ENCODE measurements at regions not wholly inside any gene's neighbourhood (a gene's known extent, or its start where the extent isn't known, plus 50 kb on each side); places are given as distances from the start of the nearest gene placed in this dataset.
"Not testable (repeated sequence)": the region's sequence is repeated elsewhere in the genome, so short reads cannot be mapped to it uniquely, and the experiment has no call there.

DNA sequence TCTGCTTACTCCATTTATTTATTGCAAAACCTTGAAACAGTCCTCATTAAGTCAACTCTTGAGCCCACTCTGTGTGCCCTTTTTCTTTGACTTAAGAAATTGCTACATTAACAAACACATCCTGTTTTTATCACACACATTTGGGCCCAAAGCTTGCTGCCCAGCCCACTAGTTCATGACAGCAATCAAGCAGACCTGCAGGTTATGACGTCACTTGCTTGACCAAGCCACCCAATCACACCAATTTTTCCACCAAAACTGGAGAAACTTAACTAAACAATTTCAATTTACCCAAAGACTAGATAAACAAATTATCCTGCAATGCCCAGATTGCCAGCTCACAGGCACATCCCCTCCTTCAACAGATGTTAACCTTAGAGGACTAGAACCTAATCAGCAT is 120.7 kb downstream of the ZNF429 start:
- DNase-seq: no peak
- no peak for TF ChIP-seq POLR2A (IDR thresholded peaks at IDR 0.05)
- TF ChIP-seq, protein P1, sequence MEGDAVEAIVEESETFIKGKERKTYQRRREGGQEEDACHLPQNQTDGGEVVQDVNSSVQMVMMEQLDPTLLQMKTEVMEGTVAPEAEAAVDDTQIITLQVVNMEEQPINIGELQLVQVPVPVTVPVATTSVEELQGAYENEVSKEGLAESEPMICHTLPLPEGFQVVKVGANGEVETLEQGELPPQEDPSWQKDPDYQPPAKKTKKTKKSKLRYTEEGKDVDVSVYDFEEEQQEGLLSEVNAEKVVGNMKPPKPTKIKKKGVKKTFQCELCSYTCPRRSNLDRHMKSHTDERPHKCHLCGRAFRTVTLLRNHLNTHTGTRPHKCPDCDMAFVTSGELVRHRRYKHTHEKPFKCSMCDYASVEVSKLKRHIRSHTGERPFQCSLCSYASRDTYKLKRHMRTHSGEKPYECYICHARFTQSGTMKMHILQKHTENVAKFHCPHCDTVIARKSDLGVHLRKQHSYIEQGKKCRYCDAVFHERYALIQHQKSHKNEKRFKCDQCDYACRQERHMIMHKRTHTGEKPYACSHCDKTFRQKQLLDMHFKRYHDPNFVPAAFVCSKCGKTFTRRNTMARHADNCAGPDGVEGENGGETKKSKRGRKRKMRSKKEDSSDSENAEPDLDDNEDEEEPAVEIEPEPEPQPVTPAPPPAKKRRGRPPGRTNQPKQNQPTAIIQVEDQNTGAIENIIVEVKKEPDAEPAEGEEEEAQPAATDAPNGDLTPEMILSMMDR (IDR thresholded peaks at IDR 0.05): no peak
- no peak for TF ChIP-seq EP300 (IDR thresholded peaks at IDR 0.05)
- Histone ChIP-seq H3K4me3 (no peak overlapping the region), H3K4me1 (ENCODE audit: insufficient read depth) (no peaks in the 10 kb centered on the region), H3K27ac (no peak overlapping the region), H3K36me3 (no peaks in the 10 kb centered on the region), H3K27me3 (no peaks in the 10 kb centered on the region), H3K9me3 (no peaks in the 10 kb centered on the region)
- 0 to 97% (median 32%) methylated on average over 1 of the region's 1 CpG for WGBS, 3 donors
- intact Hi-C loops (cut with DNase I): no loop called here

DNA sequence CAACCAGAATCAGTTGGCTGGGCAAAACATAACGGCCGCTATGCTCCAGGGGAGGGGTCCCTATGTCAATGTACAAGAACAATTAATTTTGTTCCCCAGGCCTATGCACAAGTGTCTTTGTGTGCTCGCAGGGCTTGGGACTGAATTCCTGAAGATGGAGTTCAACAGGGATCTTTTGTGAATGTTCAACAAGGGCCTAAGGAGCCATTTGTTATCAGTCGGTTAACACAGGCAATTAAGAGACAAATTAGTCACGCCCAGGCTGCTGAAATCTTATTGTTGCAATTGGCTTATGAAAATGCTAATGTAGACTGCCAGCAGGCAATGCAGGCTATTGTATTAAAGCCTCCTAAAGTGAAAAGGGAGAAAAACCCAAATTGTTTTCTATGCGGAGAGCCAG is 117.5 kb downstream of the ZNF429 start:
- intact Hi-C loops (cut with DNase I): no loop called here
- Histone ChIP-seq H3K27ac (no peak overlapping the region), H3K27me3 (no peaks in the 10 kb centered on the region), H3K4me1 (ENCODE audit: insufficient read depth) (no peaks in the 10 kb centered on the region), H3K36me3 (no peaks in the 10 kb centered on the region), H3K4me3 (no peak overlapping the region), H3K9me3 (no peaks in the 10 kb centered on the region)
- 71 to 92% (median 87%) methylated on average over 6 of the region's 6 CpGs for WGBS, 3 donors
- DNase-seq: no peak
- TF ChIP-seq, protein P1 (IDR thresholded peaks at IDR 0.05): no peak
- no peak for TF ChIP-seq POLR2A (IDR thresholded peaks at IDR 0.05)
- no peak for TF ChIP-seq EP300 (IDR thresholded peaks at IDR 0.05)

DNA sequence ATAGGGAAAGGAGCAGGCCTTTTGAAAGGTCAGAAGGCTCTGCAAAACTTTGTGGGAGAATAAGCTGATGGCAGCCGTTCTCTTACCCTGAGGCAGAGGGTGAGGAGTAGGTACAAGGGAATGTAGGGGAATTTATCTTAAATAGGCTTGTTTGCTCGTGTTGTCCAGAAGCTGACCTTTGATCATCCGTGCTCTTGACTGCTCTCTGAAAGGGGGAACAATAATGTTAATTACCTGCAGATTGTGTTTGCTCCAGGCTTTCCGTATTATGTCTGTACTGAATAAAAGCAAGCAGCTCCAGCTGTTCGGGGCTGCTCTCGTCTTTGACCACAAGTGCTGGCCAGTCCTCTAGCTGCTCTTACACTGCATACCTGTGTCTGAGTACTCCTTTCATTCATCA is 116.3 kb downstream of the ZNF429 start:
- Histone ChIP-seq H3K27ac (no peak overlapping the region), H3K9me3 (no peaks in the 10 kb centered on the region), H3K27me3 (no peaks in the 10 kb centered on the region), H3K36me3 (no peaks in the 10 kb centered on the region), H3K4me3 (no peak overlapping the region), H3K4me1 (ENCODE audit: insufficient read depth) (no peaks in the 10 kb centered on the region)
- TF ChIP-seq POLR2A (IDR thresholded peaks at IDR 0.05): no peak
- no peak for TF ChIP-seq EP300 (IDR thresholded peaks at IDR 0.05)
- TF ChIP-seq, protein P1 (IDR thresholded peaks at IDR 0.05): no peak
- intact Hi-C loops (cut with DNase I): no loop called here
- WGBS, 3 donors: 88 to 93% (median 91%) methylated on average over 6 of the region's 6 CpGs
- DNase-seq: no peak

DNA sequence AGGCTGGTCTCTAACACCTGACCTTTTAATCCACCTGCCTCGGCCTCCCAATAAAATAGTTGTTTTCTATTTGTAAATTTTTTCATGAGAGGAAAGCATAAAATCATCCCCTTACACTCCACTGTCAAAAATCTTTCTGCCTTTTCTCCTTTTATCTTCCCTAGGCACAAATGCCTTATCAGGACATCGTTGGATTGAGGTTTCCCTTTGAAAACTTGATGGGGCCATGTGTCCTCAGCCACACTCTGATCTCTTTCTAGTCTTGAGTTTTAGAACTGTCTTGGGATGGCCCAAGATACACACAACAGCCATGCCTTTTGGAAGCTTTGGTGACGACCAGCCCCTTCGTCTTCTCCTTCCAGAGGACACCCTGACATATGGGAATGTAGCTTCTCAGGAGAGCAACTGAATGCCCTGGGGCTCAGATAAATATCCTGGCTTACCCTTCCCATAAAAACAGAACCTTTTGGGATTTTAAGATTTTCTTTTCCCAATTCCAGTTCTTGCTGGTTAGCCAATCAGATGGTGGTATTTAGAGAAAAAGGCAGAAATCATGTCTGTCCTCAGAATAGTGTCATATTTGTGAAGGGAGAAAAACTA is 112.4 kb downstream of the ZNF429 start:
- Histone ChIP-seq H3K27me3 (no peaks in the 10 kb centered on the region), H3K36me3 (no peaks in the 10 kb centered on the region), H3K4me1 (ENCODE audit: insufficient read depth) (no peaks in the 10 kb centered on the region), H3K4me3 (no peak overlapping the region), H3K9me3 (no peaks in the 10 kb centered on the region), H3K27ac (no peak overlapping the region)
- no peak for DNase-seq
- 61 to 68% (median 61%) methylated on average over 4 of the region's 4 CpGs for WGBS, 3 donors
- TF ChIP-seq POLR2A (IDR thresholded peaks at IDR 0.05) (no peak), EP300 (IDR thresholded peaks at IDR 0.05) (no peak)
- TF ChIP-seq, protein P1 (IDR thresholded peaks at IDR 0.05): no peak
- intact Hi-C loops (cut with DNase I): no loop called here

GRCh38 chr19:21614776-21615175 is 109.4 kb downstream of the ZNF429 start:
- H3K4me3 ChIP-seq; H3K4me1 ChIP-seq (ENCODE audit: insufficient read depth); H3K27me3 ChIP-seq; H3K9me3 ChIP-seq; intact Hi-C loops (cut with DNase I); DNase-seq; H3K27ac ChIP-seq; H3K36me3 ChIP-seq: not testable (repeated sequence)
- 82 to 98% (median 95%) methylated on average over 17 to 19 of the region's 19 CpGs for whole genome bisulfite sequencing, 3 donors

GRCh38 chr19:21613201-21613600 is 107.8 kb downstream of the ZNF429 start:
- H3K27ac ChIP-seq; DNase-seq; intact Hi-C loops (cut with DNase I); H3K4me1 ChIP-seq (ENCODE audit: insufficient read depth); H3K36me3 ChIP-seq; H3K4me3 ChIP-seq; H3K27me3 ChIP-seq; H3K9me3 ChIP-seq: not testable (repeated sequence)
- WGBS, 3 donors: 47 to 88% (median 86%) methylated on average over 2 of the region's 2 CpGs
